Parathyroid adenoma (tissue), 2 donors: ENCODE measurements at regions not wholly inside any gene's neighbourhood (a gene's known extent, or its start where the extent isn't known, plus 50 kb on each side); places are given as distances from the start of the nearest gene placed in this dataset.

Source experiments
- H2AFZ ChIP-seq: fragments of 300-600 bp; sonication (generic); one replicate; pipeline ENCODE4 v1.7.0; 2017; ENCODE audit warnings: antibody characterized with exemption, mild to moderate bottlenecking
- H3K27ac ChIP-seq: fragments of 300-600 bp; sonication (generic); one replicate; pipeline ENCODE4 v1.7.0; 2017
- H3K27me3 ChIP-seq: fragments of 300-600 bp; sonication (generic); one replicate; pipeline ENCODE4 v1.7.0; 2017; ENCODE audit warnings: low read length; ENCODE audit not compliant: control insufficient read depth, insufficient read depth
- H3K36me3 ChIP-seq: fragments of 300-600 bp; sonication (generic); one replicate; pipeline ENCODE4 v1.7.0; 2017; ENCODE audit warnings: low read length; ENCODE audit not compliant: control insufficient read depth, insufficient read depth
- H3K4me1 ChIP-seq: fragments of 300-600 bp; sonication (generic); one replicate; pipeline ENCODE4 v1.7.0; 2017; ENCODE audit warnings: control low read depth
- H3K4me2 ChIP-seq: fragments of 300-600 bp; sonication (generic); one replicate; pipeline ENCODE4 v1.7.0; 2017; ENCODE audit warnings: low read length
- H3K4me3 ChIP-seq: fragments of 300-600 bp; sonication (generic); one replicate; pipeline ENCODE4 v1.7.0; 2017; ENCODE audit warnings: low read depth, low read length
- H3K79me2 ChIP-seq: fragments of 300-600 bp; sonication (generic); one replicate; pipeline ENCODE4 v1.7.0; 2017; ENCODE audit warnings: control low read depth
- H3K9ac ChIP-seq: fragments of 300-600 bp; sonication (generic); one replicate; pipeline ENCODE4 v1.7.0; 2017; ENCODE audit warnings: mild to moderate bottlenecking
- H3K9me3 ChIP-seq: fragments of 300-600 bp; sonication (generic); one replicate; pipeline ENCODE4 v1.7.0; 2017; ENCODE audit warnings: low read length; ENCODE audit not compliant: control insufficient read depth
- CTCF ChIP-seq: fragments of 300-600 bp; sonication (generic); IDR thresholded peaks from one replicate; pipeline ENCODE4 v1.7.0; 2017; ENCODE audit warnings: antibody characterized with exemption, mild to moderate bottlenecking
- donor health status: primary hyperparathyroidism.

DNA sequence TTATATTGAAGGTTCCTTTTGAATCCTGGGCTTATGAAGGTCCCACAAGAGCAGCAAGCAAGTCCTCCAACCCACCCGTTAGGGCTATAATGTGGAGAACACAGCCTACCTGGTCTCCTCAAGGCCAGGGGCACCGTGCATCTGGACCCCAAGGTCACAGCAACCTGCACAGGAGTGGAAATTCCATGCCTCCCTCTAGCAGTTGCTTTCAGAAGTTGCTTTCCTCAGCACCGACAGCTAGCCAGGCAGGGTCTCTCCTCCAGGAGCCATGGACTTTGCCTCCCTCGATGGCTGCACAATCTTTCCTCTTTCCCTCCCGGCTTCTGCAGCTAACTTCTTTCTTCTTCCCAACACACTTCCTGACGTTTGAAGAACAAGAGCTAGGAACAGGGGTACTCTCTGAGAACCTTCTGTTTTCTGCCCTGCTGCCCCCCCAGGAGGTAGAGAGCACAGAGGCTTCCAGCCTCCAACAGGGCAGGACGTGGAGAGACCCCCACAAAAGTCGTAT is 149.8 kb downstream of the PTPN20 start:
- Histone ChIP-seq H3K9me3 (no peaks in the 10 kb centered on the region), H3K36me3 (no peaks in the 10 kb centered on the region), H2AFZ (no peak overlapping the region), H3K27ac (no peak overlapping the region), H3K4me3 (no peak overlapping the region), H3K4me2 (no peak overlapping the region), H3K27me3 (no peaks in the 10 kb centered on the region), H3K79me2 (no peaks in the 10 kb centered on the region), H3K9ac (no peak overlapping the region), H3K4me1 (no peaks in the 10 kb centered on the region)
- TF ChIP-seq CTCF = no peak

DNA sequence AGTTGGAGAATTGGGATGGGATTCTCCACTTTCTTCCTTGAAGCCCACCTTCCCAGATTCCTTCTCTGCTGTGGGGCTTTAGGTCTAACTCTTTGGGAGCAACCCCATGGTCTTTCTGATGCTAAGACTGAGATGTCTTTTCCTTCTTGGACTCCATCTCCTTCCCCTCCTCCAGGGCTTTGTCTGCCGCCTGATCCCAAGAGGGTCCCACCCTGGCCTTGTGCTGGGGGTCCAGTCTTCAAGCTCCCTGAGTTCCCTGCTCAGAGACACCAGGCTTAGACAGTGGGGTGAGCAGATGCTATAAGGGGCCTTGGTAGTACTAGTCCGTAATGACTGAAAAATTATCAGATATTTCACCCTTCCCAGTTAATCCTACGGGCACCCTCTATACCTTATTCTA is 150.5 kb downstream of the PTPN20 start:
- Histone ChIP-seq H3K4me2 (no peak overlapping the region), H3K4me3 (no peak overlapping the region), H3K27me3 (no peaks in the 10 kb centered on the region), H3K9ac (no peak overlapping the region), H3K9me3 (no peaks in the 10 kb centered on the region), H3K79me2 (no peaks in the 10 kb centered on the region), H3K4me1 (no peaks in the 10 kb centered on the region), H2AFZ (no peak overlapping the region), H3K27ac (no peak overlapping the region), H3K36me3 (no peaks in the 10 kb centered on the region)
- TF ChIP-seq CTCF = no peak

DNA sequence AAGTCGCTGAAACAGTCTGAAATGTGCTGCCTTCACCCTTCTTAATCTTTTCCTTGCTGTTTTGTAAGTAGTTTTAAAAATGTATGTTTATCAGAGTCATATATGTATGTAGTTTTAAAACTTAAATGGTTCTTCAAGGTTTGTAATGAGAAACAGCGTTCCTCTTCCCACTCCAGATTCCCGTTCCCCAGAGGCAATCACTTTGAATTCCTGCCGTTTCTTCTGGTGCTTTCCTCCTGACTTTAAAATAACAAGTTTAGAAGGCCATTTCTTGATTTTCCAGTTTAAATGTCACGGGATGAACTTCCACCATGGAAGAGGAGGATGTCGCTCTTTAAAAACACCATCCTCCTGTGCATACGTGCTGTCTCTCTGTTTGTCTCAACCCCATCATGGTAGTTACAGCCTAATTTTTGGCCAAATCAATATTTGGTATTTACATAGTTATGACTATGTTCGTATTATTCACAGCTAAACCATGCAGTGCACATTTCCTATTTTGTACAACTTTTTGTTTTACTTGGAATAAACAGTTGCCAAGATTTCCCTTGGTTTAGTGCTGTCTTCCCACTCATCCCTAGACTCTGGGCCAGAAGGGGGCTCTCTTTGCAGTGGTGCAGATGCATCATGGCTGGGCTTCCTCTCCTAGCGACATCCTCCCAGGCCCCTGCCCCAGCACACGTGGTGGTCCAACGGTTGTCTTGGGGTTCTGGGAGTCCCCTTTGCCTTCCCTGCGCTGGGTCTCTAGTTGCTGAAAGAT is 151.4 kb downstream of the PTPN20 start:
- Histone ChIP-seq H3K4me1 (no peaks in the 10 kb centered on the region), H2AFZ (no peak overlapping the region), H3K9ac (no peak overlapping the region), H3K4me2 (no peak overlapping the region), H3K9me3 (no peaks in the 10 kb centered on the region), H3K27me3 (no peaks in the 10 kb centered on the region), H3K27ac (no peak overlapping the region), H3K4me3 (no peak overlapping the region), H3K36me3 (no peaks in the 10 kb centered on the region), H3K79me2 (no peaks in the 10 kb centered on the region)
- no peak for TF ChIP-seq CTCF

GRCh38 chr10:47063858-47064257 is 152.6 kb downstream of the PTPN20 start:
- Histone ChIP-seq H2AFZ (no peak overlapping the region), H3K9ac (no peak overlapping the region), H3K36me3 (no peaks in the 10 kb centered on the region), H3K27ac (no peak overlapping the region), H3K4me1 (no peaks in the 10 kb centered on the region), H3K79me2 (no peaks in the 10 kb centered on the region), H3K4me2 (no peak overlapping the region), H3K9me3 (no peaks in the 10 kb centered on the region), H3K27me3 (no peaks in the 10 kb centered on the region), H3K4me3 (no peak overlapping the region)
- no peak for TF ChIP-seq CTCF

DNA sequence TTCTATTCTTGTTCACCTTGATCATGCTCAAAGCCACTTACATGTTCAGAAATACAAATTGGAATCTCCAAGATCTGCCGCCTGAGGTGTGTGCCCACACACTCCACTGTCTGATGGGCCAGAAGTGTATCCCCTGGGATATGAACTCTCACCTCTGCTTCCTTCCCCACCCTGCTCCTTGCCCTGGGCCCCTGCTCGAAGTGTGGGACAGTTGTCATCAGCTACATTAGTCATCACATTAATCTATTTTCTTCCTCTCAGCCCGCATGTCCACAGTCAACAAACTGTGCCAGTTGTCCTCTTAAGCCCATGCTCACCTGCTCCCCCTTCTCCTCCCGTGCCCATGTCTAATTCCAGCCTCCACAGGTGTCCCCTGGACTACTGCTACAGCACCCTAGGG is 154.7 kb downstream of the PTPN20 start:
- Histone ChIP-seq H3K9ac (no peak overlapping the region), H3K36me3 (no peaks in the 10 kb centered on the region), H3K4me3 (no peak overlapping the region), H3K79me2 (no peaks in the 10 kb centered on the region), H3K4me1 (no peaks in the 10 kb centered on the region), H3K27me3 (no peaks in the 10 kb centered on the region), H3K4me2 (no peak overlapping the region), H2AFZ (no peak overlapping the region), H3K9me3 (no peaks in the 10 kb centered on the region), H3K27ac (no peak overlapping the region)
- no peak for TF ChIP-seq CTCF
